HepG2 (cell line): ENCODE measurements at regions not wholly inside any gene's neighbourhood (a gene's known extent, or its start where the extent isn't known, plus 50 kb on each side); places are given as distances from the start of the nearest gene placed in this dataset.

Source experiments
- ARID5B ChIP-seq: IDR thresholded peaks from 2 replicates; pipeline ENCODE4 v1.4.0; 2020; ENCODE audit warnings: mild to moderate bottlenecking, missing genetic modification reagents
- BCL6 ChIP-seq: IDR thresholded peaks from 2 replicates; pipeline ENCODE4 v1.6.1; 2016; ENCODE audit warnings: missing genetic modification reagents, missing compliant biosample characterization
- PAF1 ChIP-seq: IDR thresholded peaks from 2 replicates; pipeline ENCODE4 v1.6.1; 2016; ENCODE audit warnings: missing genetic modification reagents, missing compliant biosample characterization
- PHF5A ChIP-seq: IDR thresholded peaks from one replicate; pipeline ENCODE4 v1.6.1; 2018; ENCODE audit warnings: low read depth, missing genetic modification reagents; ENCODE audit not compliant: unreplicated experiment
- RAD21 ChIP-seq: fragments of 450-650 bp; formaldehyde crosslinking; IDR thresholded peaks from 2 replicates; pipeline ENCODE4 v1.5.0; 2020; ENCODE audit warnings: mild to moderate bottlenecking
- RELA ChIP-seq: sonication (generic); formaldehyde crosslinking; IDR thresholded peaks from 2 replicates; pipeline ENCODE4 v1.4.0; 2020; ENCODE audit warnings: missing genetic modification reagents
- SPEN ChIP-seq: sonication (generic); formaldehyde crosslinking; IDR thresholded peaks from 2 replicates; pipeline ENCODE4 v1.5.1; 2020; ENCODE audit warnings: low read depth, mild to moderate bottlenecking, missing genetic modification reagents
- TGIF2 ChIP-seq: IDR thresholded peaks from 2 replicates; pipeline ENCODE4 v1.6.1; 2016; ENCODE audit warnings: control low read depth, missing compliant biosample characterization
- UBTF ChIP-seq: sonication (generic); formaldehyde crosslinking; IDR thresholded peaks from 2 replicates; pipeline ENCODE4 v1.4.0; 2020; ENCODE audit warnings: mild to moderate bottlenecking, missing genetic modification reagents
- ZFP91 ChIP-seq: sonication (generic); formaldehyde crosslinking; IDR thresholded peaks from 2 replicates; pipeline ENCODE4 v1.9.0; 2022; ENCODE audit warnings: missing genetic modification reagents, mild to moderate bottlenecking, borderline replicate concordance
- ZNF17 ChIP-seq: sonication (generic); formaldehyde crosslinking; IDR thresholded peaks from 2 replicates; pipeline ENCODE4 v1.5.0; 2020; ENCODE audit warnings: mild to moderate bottlenecking, missing genetic modification reagents
- ZNF354B ChIP-seq: sonication (generic); formaldehyde crosslinking; IDR thresholded peaks from 2 replicates; pipeline ENCODE4 v1.8.0; 2022; ENCODE audit warnings: mild to moderate bottlenecking, missing genetic modification reagents
- ZNF512B ChIP-seq: sonication (generic); formaldehyde crosslinking; IDR thresholded peaks from 2 replicates; pipeline ENCODE4 v1.5.1; 2020; ENCODE audit warnings: missing genetic modification reagents, mild to moderate bottlenecking, borderline replicate concordance
- ZNF687 ChIP-seq: sonication (generic); formaldehyde crosslinking; IDR thresholded peaks from 2 replicates; pipeline ENCODE4 v1.5.1; 2020; ENCODE audit warnings: mild to moderate bottlenecking, missing genetic modification reagents, moderate library complexity
- ZNF776 ChIP-seq: sonication (generic); formaldehyde crosslinking; IDR thresholded peaks from 2 replicates; pipeline ENCODE4 v1.4.0; 2020; ENCODE audit warnings: mild to moderate bottlenecking, missing genetic modification reagents

- no peak for TF ChIP-seq PAF1 (CRISPR knock-in tag)
- no peak for TF ChIP-seq RELA (CRISPR knock-in tag)
- TF ChIP-seq BCL6, result 0 out of 2 replicates have a peak, but pooled peaks have one; percentile 11
- no peak; the same call in 1 of the 2 replicates for TF ChIP-seq ZFP91
- no peak; the same call in 1 of the 2 replicates for TF ChIP-seq SPEN (CRISPR knock-in tag)
- TF ChIP-seq RAD21 (CRISPR knock-in tag), result 0 out of 2 replicates have a peak, but pooled peaks have one; percentile 31
- no peak for TF ChIP-seq ZNF776 (CRISPR knock-in tag)
- peak; percentile 72 for TF ChIP-seq ZNF687 (CRISPR knock-in tag)
- TF ChIP-seq UBTF, result peak; percentile 58; the same call in 1 of the 2 replicates
- TF ChIP-seq PHF5A (CRISPR knock-in tag), result peak; percentile 36
- no peak for TF ChIP-seq ZNF354B (CRISPR knock-in tag)
- TF ChIP-seq ARID5B, result peak; percentile 23; the same call in 1 of the 2 replicates
- TF ChIP-seq ZNF17 (CRISPR knock-in tag), result no peak
- 0 out of 2 replicates have a peak, but pooled peaks have one; percentile 19 for TF ChIP-seq TGIF2 (CRISPR knock-in tag)
- peak; percentile 52; the same call in 1 of the 2 replicates for TF ChIP-seq ZNF512B (CRISPR knock-in tag)
These were observed 74.9 kb upstream of the TAF1B start (continued) for GRCh38 chr2:9768388-9768787.
